ENCODE measurements at regions not wholly inside any gene's neighbourhood (a gene's known extent, or its start where the extent isn't known, plus 50 kb on each side); places are given as distances from the start of the nearest gene placed in this dataset.
A peak's percentile ranks its signal among the peaks of the same experiment; 100 is the strongest.

GRCh38 chr5:8050616-8051175, 181.7 kb downstream of the MTRR start:
- DNase-seq = no peak

GRCh38 chr5:8053270-8053669, 184.3 kb downstream of the MTRR start:
- no peak for DNase-seq

- DNase-seq = peak; percentile 60
Observed at GRCh38 chr5:8057769-8058168, 188.8 kb downstream of the MTRR start.

- DNase-seq = no peak
Observed at GRCh38 chr5:8058616-8059190, 189.8 kb downstream of the MTRR start.

- no peak for DNase-seq
Observed at GRCh38 chr5:8059337-8059736, 190.4 kb downstream of the MTRR start.

GRCh38 chr5:8060235-8060952, 191.4 kb downstream of the MTRR start:
- DNase-seq = no peak

- no peak for DNase-seq
Observed at GRCh38 chr5:8060953-8061429, 192.0 kb downstream of the MTRR start.

GRCh38 chr5:8062521-8062920, 193.6 kb downstream of the MTRR start:
- DNase-seq = no peak

GRCh38 chr5:8068078-8068477, 199.1 kb downstream of the MTRR start:
- no peak for DNase-seq

GRCh38 chr5:8070138-8070537, 201.2 kb downstream of the MTRR start:
- no peak for DNase-seq

GRCh38 chr5:8079056-8079455, 210.1 kb downstream of the MTRR start:
- no peak for DNase-seq

GRCh38 chr5:8081179-8081578, 212.2 kb downstream of the MTRR start:
- DNase-seq = no peak

- no peak for DNase-seq
Observed at GRCh38 chr5:8093669-8094068, 224.7 kb downstream of the MTRR start.

- no peak for DNase-seq
Observed at GRCh38 chr5:8094304-8094703, 225.4 kb downstream of the MTRR start.

- DNase-seq = no peak
Observed at GRCh38 chr5:8097146-8097545, 228.2 kb downstream of the MTRR start.

- DNase-seq = no peak
Observed at GRCh38 chr5:8098081-8098480, 229.1 kb downstream of the MTRR start.

GRCh38 chr5:8102714-8103113, 233.8 kb downstream of the MTRR start:
- no peak for DNase-seq

- no peak for DNase-seq
Observed at GRCh38 chr5:8114597-8115266, 245.8 kb downstream of the MTRR start.

GRCh38 chr5:8123559-8123958, 254.6 kb downstream of the MTRR start:
- no peak for DNase-seq

GRCh38 chr5:8134609-8135008, 265.7 kb downstream of the MTRR start:
- no peak for DNase-seq

GRCh38 chr5:8135742-8136141, 266.8 kb downstream of the MTRR start:
- no peak for DNase-seq

- no peak for DNase-seq
Observed at GRCh38 chr5:8136271-8136670, 267.3 kb downstream of the MTRR start.

- no peak for DNase-seq
Observed at GRCh38 chr5:8137941-8138550, 269.1 kb downstream of the MTRR start.
